RWPE1 (cell line): ENCODE measurements at regions not wholly inside any gene's neighbourhood (a gene's known extent, or its start where the extent isn't known, plus 50 kb on each side); places are given as distances from the start of the nearest gene placed in this dataset.

ENCODE experiments used
- CTCF ChIA-PET: fragments of 350-600 bp; sonication (Branson Sonifier 250); formaldehyde crosslinking; extraction: SDS; loops from one replicate; lab custom pipeline; 2021; lab: Yijun Ruan, JAX
- POLR2A ChIA-PET: fragments of 400-600 bp; formaldehyde crosslinking; extraction: SDS; loops from one replicate; lab custom pipeline; 2020; ENCODE audit warnings: antibody characterized with exemption; ENCODE audit not compliant: low non-redundant PET; lab: Yijun Ruan, JAX
- DNase-seq: peaks from one replicate; pipeline ENCODE4 v3.0.0; 2012; ENCODE audit warnings: low spot score
- H3K27ac ChIP-seq: fragments of 450-650 bp; 2 replicates; pipeline ENCODE4 v1.5.1; 2017
- TF ChIP-seq, protein P1 (sequence below): fragments of 450-650 bp; conservative IDR thresholded peaks from 2 replicates; pipeline ENCODE4 v1.5.1; 2017; ENCODE audit warnings: low read depth, mild to moderate bottlenecking

DNA sequence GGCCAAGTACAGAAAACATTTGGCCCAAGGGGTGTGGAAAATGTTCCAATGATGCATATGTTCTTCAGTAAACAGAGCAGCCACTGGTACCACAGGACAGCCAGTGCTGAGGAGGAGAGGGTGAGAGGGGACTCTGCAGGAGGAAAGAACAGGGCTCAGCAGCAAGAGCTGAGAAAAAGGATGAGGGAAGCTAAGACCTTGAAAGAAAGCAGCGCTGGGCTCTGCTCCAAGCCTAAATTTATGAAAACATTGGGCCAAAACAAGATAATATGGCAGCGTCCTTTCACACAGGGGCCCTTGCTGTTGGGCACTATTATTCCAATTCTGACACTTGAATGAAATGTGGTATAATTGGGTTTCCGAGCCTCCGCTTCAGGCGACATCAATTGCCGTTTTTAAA is 939.0 kb upstream of the FANCL start:
- TF ChIP-seq, protein P1, sequence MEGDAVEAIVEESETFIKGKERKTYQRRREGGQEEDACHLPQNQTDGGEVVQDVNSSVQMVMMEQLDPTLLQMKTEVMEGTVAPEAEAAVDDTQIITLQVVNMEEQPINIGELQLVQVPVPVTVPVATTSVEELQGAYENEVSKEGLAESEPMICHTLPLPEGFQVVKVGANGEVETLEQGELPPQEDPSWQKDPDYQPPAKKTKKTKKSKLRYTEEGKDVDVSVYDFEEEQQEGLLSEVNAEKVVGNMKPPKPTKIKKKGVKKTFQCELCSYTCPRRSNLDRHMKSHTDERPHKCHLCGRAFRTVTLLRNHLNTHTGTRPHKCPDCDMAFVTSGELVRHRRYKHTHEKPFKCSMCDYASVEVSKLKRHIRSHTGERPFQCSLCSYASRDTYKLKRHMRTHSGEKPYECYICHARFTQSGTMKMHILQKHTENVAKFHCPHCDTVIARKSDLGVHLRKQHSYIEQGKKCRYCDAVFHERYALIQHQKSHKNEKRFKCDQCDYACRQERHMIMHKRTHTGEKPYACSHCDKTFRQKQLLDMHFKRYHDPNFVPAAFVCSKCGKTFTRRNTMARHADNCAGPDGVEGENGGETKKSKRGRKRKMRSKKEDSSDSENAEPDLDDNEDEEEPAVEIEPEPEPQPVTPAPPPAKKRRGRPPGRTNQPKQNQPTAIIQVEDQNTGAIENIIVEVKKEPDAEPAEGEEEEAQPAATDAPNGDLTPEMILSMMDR = no peak
- ChIA-PET CTCF (no interaction called here), POLR2A (no interaction called here)
- DNase-seq = no peak
- H3K27ac ChIP-seq = no peak overlapping the region

DNA sequence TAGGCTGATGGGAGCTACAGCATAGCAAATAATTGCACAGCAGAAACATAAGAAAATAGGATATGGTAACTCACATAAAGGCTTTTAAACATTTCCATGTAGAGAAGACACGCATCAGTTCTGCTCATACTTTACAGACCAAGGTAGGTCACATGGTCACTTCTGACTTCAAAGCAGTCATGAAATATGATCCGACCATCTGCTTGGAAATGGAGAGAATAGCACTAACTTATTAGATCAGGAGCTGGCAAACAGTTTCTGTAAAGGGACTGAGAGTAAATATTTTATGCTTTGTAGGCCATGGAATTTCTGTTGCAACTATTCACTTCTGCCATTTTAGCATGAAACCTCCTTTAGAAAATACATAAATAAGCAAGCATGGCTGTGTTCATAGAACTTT is 936.6 kb upstream of the FANCL start:
- no peak overlapping the region for H3K27ac ChIP-seq
- TF ChIP-seq, protein P1 = no peak
- ChIA-PET CTCF (no interaction called here), POLR2A (no interaction called here)
- no peak for DNase-seq

DNA sequence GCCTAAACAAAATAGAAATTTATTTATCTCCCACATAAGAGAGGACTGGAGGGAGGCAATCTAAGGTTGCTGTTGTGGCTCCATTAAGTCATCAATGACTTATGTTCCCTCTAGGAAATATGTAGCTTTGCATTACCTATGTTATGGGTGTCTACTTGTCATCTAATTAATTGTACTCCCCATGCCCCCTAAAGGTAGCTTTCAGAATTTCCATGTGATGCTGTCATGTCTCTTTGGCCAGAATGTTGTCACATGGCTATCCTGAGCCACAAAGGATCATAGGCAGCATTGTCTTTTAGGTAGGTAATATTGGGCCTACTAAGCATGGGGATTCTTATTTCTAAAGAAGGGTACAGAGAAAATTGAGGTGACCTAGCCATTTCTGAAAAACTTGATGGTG is 935.6 kb upstream of the FANCL start:
- no peak for DNase-seq
- TF ChIP-seq, protein P1 = no peak
- CTCF ChIA-PET = interaction anchor here (0.7 kb wide), 1 partner anchor 99 kb away, joined by 3 read pairs; no protein-coding TSS in a partner anchor
- no peak overlapping the region for H3K27ac ChIP-seq
- POLR2A ChIA-PET = no interaction called here

DNA sequence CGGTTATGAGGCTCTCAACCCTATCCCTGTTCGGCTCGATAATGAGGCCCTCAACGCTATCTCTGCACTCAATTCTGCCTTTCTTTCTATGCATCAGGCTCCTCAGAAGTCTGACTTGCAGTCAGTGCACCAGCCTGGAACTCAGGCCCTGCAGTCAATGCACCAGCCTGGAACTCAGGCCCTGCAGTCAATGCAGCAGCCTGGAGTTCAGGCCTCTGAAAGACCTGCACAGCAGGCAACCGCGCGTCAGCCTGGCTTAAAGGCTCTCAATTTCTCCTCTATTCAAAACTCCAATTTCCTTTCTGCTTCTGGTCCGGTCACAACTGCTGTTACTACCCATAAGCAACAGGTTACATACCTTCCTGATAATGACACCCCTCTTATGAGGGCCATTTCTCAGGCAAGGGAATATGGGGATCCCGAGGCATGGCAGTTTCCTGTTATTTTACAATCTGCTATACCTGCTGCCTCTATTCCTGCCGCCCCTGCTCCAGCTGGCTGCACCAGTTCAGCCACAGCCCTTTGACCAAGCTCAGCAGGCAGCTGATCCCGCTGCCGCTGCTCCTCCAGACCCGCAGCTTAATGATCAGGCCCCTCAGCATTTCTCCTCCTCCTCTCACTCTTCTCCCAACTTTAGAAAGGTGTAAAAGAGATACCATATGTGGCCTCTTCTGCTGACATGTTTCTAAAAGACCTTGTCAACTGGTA is 933.6 kb upstream of the FANCL start:
- TF ChIP-seq, protein P1 = no peak
- POLR2A ChIA-PET = no interaction called here
- no peak for DNase-seq
- no peak overlapping the region for H3K27ac ChIP-seq
- CTCF ChIA-PET = no interaction called here

DNA sequence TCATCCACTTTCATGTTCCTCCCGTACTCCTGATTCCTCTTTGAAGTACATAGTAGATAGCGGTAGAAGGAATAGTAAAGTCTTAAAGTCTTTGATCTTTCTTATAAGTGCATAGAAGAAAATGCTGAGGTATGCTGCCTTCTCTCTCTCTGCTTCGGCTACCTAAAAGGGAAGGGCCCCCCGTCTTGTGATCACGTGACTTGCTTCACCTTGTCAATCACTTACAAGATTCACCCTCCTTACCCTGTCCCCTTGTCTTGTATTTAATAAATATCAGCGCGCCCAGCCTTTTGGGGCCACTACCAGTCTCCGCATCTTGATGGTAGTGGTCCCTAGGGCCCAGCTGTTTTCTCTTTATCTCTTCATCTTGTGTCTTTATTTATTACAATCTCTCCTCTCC is 932.2 kb upstream of the FANCL start:
- H3K27ac ChIP-seq = no peak overlapping the region
- TF ChIP-seq, protein P1 = no peak
- CTCF ChIA-PET = no interaction called here
- DNase-seq = no peak
- POLR2A ChIA-PET = no interaction called here

DNA sequence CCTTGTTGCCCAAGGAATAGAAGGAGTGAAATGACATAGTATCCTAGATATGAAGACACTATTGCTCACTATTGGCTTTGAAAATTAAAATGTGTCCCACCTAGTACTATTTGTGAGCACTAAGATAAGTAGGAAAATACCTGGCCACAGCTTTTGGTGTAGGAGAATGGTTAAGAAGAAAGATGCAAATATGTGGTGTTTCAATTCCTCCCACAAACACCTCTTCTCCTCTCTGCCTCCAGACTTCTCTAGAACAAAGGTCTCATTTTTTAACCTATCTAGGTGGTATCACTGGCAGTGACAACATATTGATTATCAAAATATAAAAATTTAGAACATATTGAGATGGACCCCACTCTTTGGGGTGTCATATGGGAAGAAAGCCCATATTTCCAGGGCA is 929.9 kb upstream of the FANCL start:
- CTCF ChIA-PET = interaction anchor here (0.6 kb wide), 1 partner anchor 58 kb away, joined by 4 read pairs; no protein-coding TSS in a partner anchor
- DNase-seq = no peak
- POLR2A ChIA-PET = no interaction called here

More for the DNA sequence above, 929.9 kb upstream of the FANCL start:
- H3K27ac ChIP-seq = no peak overlapping the region
- TF ChIP-seq, protein P1 = no peak
